ENCODE measurements at regions not wholly inside any gene's neighbourhood (a gene's known extent, or its start where the extent isn't known, plus 50 kb on each side); places are given as distances from the start of the nearest gene placed in this dataset.

DNA sequence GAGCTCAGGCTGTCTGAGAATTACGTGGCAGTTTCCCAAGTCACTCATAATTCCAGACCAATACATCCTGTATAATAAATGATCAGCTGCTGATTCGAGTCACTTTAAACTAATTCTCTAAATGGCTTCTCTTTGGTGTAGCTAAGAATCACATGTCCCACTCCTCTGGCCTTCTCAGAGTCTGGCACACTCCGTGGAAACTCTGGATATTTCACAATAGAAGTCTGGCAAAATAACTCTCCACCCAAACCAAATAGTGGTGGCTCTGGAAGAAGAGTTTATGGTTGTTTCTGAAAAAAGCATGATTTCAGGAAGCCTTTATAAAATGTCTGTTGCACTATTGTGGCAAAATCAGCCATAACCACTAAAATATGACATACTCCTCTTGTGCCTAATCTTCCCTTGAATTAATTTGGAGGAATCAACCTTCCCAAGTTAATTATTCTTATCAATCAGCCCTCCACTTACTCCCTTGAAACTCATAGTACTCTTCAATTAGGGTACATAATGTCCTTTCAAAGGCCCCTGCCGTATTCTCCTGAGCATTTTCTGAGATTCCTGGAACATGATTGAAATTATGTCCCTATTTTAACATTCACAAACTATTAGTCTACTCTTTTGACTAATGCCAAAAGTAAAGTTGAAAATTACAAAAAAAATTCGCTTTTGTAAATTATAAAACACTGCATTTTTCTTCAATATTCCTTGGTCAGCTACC is 991.6 kb downstream of the FAT4 start:
- TF ChIP-seq GATA2 (IDR thresholded peaks at IDR 0.05; ENCODE audit: low read depth, low read length) (no peak), GATA3 (IDR thresholded peaks at IDR 0.05; ENCODE audit: low read depth, low read length) (no peak)

Data from SH-SY5Y (cell line).